OCI-M2 (cell line): ENCODE measurements at regions not wholly inside any gene's neighbourhood (a gene's known extent, or its start where the extent isn't known, plus 50 kb on each side); places are given as distances from the start of the nearest gene placed in this dataset.
"Not testable (repeated sequence)": the region's sequence is repeated elsewhere in the genome, so short reads cannot be mapped to it uniquely, and the experiment has no call there.

ENCODE experiments used
- DNase-seq: peaks from one replicate; lab custom pipeline; 2025; ENCODE audit not compliant: unreplicated experiment; lab: John Stamatoyannopoulos, UW

DNA sequence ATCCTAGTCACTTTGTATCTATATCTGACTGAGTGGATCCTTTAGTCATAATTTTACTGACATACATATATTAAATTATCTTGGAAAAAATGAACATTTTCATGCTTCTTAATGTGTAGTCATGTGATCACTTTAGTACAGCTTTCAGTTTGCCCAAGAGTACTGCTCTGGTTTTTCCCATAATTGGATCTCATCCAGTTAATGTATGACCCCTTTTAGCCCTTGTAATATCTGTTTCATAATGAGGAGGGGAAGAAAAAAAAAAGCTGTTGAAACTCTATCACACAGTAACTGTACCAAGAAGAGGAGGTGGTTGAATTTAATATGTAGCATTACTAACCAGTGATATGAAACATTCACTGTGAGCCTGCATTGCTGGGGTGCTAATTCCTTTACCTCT lies 328.7 kb downstream of the PTPRC start:
- DNase-seq, result no peak

- DNase-seq, result no peak
Observed at GRCh38 chr1:198968866-198969265, 330.0 kb downstream of the PTPRC start.

GRCh38 chr1:198969981-198970380 lies 331.1 kb downstream of the PTPRC start:
- DNase-seq, result no peak

DNA sequence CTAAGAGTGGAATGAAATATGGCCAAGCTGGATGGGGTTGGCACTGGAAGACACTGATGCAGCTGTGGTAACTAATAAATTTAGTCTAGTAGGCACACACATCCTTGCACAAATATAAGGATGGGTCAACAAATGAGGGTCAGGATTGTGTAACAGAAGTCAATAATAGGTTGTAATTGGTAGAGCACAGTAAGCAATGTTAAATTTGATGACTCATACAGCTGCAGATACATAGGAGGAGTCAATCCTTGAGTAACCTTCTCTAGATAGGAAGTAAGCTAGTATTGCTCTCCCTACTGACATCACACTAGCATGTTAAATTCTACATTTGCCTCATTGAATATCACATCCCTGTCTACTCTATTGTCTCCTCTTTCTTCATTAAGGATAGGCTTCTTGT lies 332.1 kb downstream of the PTPRC start:
- DNase-seq, result no peak

- DNase-seq, result no peak
Observed at GRCh38 chr1:198977909-198978308, 339.1 kb downstream of the PTPRC start.

- no peak for DNase-seq
Observed at GRCh38 chr1:198978523-198978922, 339.7 kb downstream of the PTPRC start.

DNA sequence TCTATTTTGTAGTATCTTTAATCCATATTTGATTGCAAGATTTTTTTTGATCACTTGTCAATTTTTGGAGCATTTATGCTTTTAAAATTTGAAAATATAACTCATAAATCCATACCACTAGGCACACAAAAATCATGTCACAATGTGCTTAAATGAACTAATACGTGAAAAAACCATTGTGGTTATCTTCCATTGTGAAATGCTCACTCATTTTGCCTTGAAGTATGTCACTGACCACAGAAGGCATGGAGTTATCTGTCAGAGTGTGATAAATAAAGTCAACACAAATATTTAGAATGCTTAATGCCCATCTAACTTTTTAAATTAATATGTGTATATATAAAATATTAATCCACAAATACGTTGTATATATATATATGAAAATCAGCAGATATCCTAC lies 347.2 kb downstream of the PTPRC start:
- DNase-seq, result no peak

DNA sequence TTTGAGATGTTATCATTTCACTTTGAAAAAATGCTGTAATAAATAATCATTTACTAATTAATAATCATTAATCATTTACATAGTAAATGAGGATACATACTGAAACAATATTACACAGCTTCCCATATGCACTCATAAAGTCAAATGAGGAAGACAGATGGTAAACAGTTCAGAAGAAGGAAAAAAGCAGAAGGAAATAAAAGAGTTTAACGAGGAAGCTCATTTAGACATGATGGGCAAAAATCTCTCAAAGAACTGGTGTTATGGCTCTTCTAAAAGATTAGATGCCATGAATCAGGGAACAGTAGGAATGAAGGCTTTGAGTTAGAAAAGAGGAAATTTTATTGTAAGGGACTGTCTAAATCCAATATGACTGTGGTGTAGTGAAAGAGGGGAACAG lies 347.6 kb downstream of the PTPRC start:
- DNase-seq, result no peak

GRCh38 chr1:199002661-199003060 lies 363.8 kb downstream of the PTPRC start:
- no peak for DNase-seq

- DNase-seq, result no peak
Observed at GRCh38 chr1:199007423-199007822, 368.6 kb downstream of the PTPRC start.

DNA sequence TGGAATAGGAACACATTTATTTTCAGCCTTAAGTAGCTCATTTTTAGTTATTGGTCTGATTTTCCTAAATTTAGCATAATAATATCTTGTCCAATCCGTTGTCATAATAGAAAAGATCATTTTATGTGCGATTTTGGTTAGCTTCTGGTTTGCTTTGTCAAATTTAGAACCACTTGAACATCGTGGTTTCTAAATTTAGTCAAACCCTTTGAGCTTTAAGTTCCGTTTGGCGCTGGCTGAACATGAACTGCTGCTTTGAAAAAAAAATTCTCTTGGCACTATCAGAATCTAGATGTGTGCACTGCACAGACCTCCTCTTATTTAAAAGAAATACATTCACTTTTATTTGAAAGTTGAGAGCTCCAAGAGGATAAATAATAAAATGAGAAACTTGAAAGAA lies 370.6 kb downstream of the PTPRC start:
- no peak for DNase-seq

GRCh38 chr1:199010492-199010891 lies 371.7 kb downstream of the PTPRC start:
- DNase-seq, result no peak

DNA sequence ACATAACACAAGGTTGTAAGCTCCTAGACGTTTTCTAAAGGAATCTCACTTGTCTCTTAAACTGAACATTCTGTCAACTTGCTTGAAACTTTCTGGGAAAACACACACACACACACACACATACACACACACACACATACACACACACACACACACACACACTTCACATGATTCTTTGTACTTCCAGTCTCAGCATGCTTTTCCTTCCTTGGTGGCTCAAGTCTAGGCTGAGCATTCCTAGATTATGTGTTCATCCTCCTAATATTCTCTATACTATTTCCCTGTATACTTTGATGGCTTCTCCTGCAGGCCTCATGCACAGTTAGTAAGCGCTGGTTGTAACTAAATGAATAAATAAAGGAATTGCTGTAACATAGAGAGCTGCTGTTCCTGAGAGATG lies 372.1 kb downstream of the PTPRC start:
- DNase-seq, result no peak

GRCh38 chr1:199015799-199016198 lies 377.0 kb downstream of the PTPRC start:
- DNase-seq, result no peak

DNA sequence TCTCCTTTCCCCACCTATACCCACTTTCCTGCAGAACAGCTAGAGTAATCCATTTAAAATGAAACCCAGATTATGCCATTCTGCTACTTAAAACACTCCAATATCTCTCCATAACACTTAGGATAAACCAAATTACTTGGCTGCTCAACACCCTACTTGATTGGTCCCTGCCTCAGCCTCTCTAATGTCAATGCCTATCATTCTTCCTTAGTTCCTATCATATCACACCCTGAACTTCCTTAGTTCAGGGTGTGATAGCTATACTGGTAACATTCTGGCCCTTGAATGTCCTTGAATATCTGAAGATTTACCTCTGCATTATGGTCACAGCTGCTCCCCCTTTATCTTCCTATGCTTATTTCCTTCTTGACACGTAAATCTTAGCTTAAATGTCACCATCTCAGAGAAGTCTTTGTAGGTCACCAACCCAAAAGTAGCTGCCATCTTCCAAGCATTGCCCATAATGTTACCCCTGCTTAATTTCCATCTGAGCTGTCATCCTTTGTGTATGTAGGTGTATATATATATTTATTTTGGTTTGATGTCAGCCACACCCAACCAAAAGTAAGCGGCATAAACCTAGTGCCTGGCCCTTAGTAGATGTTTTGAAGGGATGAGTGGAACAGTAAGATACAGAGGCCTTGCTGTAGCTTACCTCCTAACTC lies 379.8 kb downstream of the PTPRC start:
- no peak for DNase-seq

DNA sequence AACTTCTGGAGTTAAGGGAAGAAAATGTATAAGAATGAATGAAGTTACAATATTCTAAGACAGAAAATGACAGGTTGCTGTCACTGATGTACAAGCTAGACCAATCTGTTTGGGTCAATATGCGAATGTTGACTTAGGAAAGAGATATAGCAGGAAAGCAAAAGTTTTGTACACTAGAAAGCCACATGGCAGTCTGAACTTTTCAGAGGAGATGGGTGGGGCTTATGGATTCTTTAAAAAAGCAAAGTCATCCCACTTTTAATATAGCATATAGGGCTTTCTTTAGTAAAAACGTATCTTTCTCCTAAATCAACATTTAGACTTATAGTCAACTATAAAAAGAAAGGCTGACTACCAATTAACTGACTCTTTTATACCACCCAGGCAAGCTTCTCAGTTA lies 381.2 kb downstream of the PTPRC start:
- no peak for DNase-seq

- DNase-seq, result no peak
Observed at GRCh38 chr1:199020904-199021303, 382.1 kb downstream of the PTPRC start.

GRCh38 chr1:199029401-199029800 lies 390.6 kb downstream of the PTPRC start:
- no peak for DNase-seq

DNA sequence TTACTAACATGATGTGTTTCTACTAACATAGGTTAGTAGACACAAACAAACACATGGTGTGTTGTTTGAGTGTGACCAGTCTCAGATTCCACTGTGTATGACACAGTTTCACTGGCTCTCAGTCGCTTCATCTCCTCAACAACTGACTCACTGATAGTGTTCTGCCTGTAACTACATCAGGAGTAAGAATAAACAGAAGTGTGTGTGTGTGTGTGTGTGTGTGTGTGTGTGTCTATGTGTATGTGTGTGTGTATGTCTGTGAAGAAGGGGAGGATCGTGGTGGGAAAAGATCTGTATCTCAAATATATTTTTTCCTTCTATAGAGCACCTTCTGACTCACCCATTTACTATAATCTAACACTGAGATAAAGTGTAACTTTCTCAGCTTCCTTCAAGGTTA lies 391.0 kb downstream of the PTPRC start:
- no peak for DNase-seq

DNA sequence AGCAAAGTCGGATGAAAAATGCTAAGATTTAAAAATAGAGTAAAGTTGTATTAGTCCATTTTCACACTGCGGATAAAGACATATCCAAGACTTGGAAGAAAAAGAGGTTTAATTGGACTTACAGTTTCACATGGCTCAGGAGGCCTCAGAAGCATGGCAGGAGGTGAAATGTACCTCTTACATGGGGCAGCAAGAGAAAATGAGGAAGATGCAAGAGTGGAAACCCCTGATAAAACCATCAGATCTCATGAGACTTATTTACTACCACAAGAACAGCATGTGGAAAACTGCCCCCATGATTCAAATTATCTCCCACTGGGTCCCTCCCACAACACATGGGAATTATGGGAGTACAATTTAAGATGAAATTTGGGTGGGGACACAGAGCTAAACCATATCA lies 391.7 kb downstream of the PTPRC start:
- DNase-seq, result not testable (repeated sequence)

DNA sequence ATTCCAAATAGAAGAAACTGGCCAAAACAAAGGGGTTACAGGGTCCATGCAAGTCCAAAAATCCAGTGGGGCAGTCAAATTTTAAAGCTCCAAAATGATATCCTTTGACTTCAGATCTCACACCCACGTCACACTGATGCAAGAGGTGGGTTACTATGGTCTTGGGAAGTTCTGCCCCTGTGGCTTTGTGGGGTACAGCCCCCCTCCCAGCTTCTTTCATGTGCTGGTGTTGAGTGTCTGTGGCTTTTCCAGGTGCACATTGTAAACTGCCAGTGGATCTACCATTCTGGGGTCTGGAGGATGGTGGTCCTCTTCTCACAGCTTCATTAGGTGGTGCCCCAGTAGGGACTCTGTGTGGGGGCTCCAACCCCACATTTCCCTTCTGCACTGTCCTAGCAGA lies 392.3 kb downstream of the PTPRC start:
- not testable (repeated sequence) for DNase-seq

DNA sequence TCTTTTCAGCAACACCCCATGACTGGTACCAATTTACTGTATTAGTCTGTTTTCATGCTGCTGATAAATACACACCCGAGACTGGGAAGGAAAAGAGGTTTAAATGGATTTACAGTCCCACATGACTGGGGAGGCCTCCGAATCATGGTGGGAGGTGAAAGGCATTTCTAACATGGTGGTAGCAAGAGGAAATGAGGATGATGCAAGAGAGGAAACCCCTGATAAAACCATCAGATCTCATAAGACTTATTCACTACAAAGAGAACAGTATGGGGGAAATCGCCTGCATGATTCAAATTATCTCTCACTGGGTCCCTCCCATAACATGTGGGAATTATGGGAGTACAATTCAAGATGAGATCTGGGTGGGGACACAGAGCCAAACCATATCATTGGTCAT lies 393.6 kb downstream of the PTPRC start:
- not testable (repeated sequence) for DNase-seq

GRCh38 chr1:199033661-199034060 lies 394.8 kb downstream of the PTPRC start:
- DNase-seq, result no peak

- DNase-seq, result no peak
Observed at GRCh38 chr1:199038156-199038555, 399.3 kb downstream of the PTPRC start.
